ENCODE measurements at regions not wholly inside any gene's neighbourhood (a gene's known extent, or its start where the extent isn't known, plus 50 kb on each side); places are given as distances from the start of the nearest gene placed in this dataset.

GRCh38 chr4:140220058-140220457, 66.1 kb upstream of the MAML3 start:
- TF ChIP-seq CTCF (IDR thresholded peaks at IDR 0.05) (no peak), EP300 (IDR thresholded peaks at IDR 0.05; ENCODE audit: low read depth) (no peak)
